Neural cell (in vitro differentiated cells): ENCODE measurements at regions not wholly inside any gene's neighbourhood (a gene's known extent, or its start where the extent isn't known, plus 50 kb on each side); places are given as distances from the start of the nearest gene placed in this dataset.

ENCODE experiments used
- H2AFZ ChIP-seq: fragments of 200-600, 300-800 bp; sonication (generic), shearing (Covaris generic); 2 replicates; pipeline ENCODE4 v1.6.0; 2014; ENCODE audit warnings: low read depth, mild to moderate bottlenecking, antibody characterized with exemption, low read length, moderate library complexity
- H3F3A ChIP-seq: fragments of 200-600 bp; shearing (Covaris generic); 2 replicates; pipeline ENCODE4 v1.6.1; 2016; ENCODE audit warnings: mild to moderate bottlenecking, moderate library complexity, mixed read lengths, antibody characterized with exemption, low read length; ENCODE audit not compliant: insufficient read depth, poor library complexity, severe bottlenecking
- H3K27ac ChIP-seq: fragments of 200-600, 300-800 bp; sonication (generic), shearing (Covaris generic); 2 replicates; pipeline ENCODE4 v1.5.1; 2014; ENCODE audit warnings: mild to moderate bottlenecking, low read length, moderate library complexity
- H3K27me3 ChIP-seq: fragments of 300-800, 200-600 bp; sonication (generic), shearing (Covaris generic); 2 replicates; pipeline ENCODE4 v1.6.0; 2014; ENCODE audit warnings: mild to moderate bottlenecking, low read depth, low read length, moderate library complexity; ENCODE audit not compliant: insufficient read depth
- H3K36me3 ChIP-seq: fragments of 300-800, 200-600 bp; sonication (generic), shearing (Covaris generic); 2 replicates; pipeline ENCODE4 v1.5.1; 2014; ENCODE audit warnings: mild to moderate bottlenecking, antibody characterized with exemption, low read length, moderate library complexity; ENCODE audit not compliant: insufficient read depth
- H3K4me2 ChIP-seq: fragments of 300-800, 200-600 bp; sonication (generic), shearing (Covaris generic); 2 replicates; pipeline ENCODE4 v1.6.0; 2014; ENCODE audit warnings: mild to moderate bottlenecking, low read length
- H3K4me3 ChIP-seq: fragments of 300-800, 200-600 bp; sonication (generic), shearing (Covaris generic); 2 replicates; pipeline ENCODE4 v1.5.1; 2014; ENCODE audit warnings: mild to moderate bottlenecking, low read length, moderate library complexity
- H3K79me2 ChIP-seq: fragments of 200-600 bp; shearing (Covaris generic); replicated peaks from 2 replicates; pipeline ENCODE4 v1.6.0; 2014; ENCODE audit warnings: mild to moderate bottlenecking, low read length, moderate library complexity; ENCODE audit not compliant: insufficient read depth
- H3K9ac ChIP-seq: fragments of 300-800, 200-600 bp; sonication (generic), shearing (Covaris generic); 2 replicates; pipeline ENCODE4 v1.6.1; 2016; ENCODE audit warnings: mild to moderate bottlenecking, low read length, mixed read lengths
- H3K9me2 ChIP-seq: fragments of 200-600 bp; shearing (Covaris generic); 2 replicates; pipeline ENCODE4 v1.6.1; 2016; ENCODE audit warnings: mild to moderate bottlenecking, low read length, mixed read lengths; ENCODE audit not compliant: insufficient read depth
- H3K9me3 ChIP-seq: fragments of 200-600, 300-800 bp; sonication (generic), shearing (Covaris generic); 2 replicates; pipeline ENCODE4 v1.6.1; 2016; ENCODE audit warnings: mild to moderate bottlenecking, mixed run types, low read length, moderate library complexity, mixed read lengths
- H4K20me1 ChIP-seq: fragments of 200-600 bp; shearing (Covaris generic); 2 replicates; pipeline ENCODE4 v1.6.1; 2016; ENCODE audit warnings: mild to moderate bottlenecking, mixed run types; ENCODE audit not compliant: insufficient read depth
- CTCF ChIP-seq: fragments of 450-650 bp; IDR thresholded peaks from 2 replicates; pipeline ENCODE4 v1.5.1; 2014; ENCODE audit warnings: antibody characterized with exemption, mild to moderate bottlenecking, moderate library complexity; ENCODE audit not compliant: poor library complexity, severe bottlenecking
- EP300 ChIP-seq: fragments of 450-650 bp; conservative IDR thresholded peaks from 2 replicates; pipeline ENCODE4 v1.6.1; 2014; ENCODE audit warnings: antibody characterized with exemption, mild to moderate bottlenecking, moderate library complexity; ENCODE audit not compliant: poor library complexity, severe bottlenecking
- EZH2 ChIP-seq: fragments of 200-600, 300-800 bp; shearing (Covaris generic), sonication (generic); IDR thresholded peaks from 2 replicates; pipeline ENCODE4 v1.6.1; 2014; ENCODE audit warnings: antibody characterized with exemption, low read length, borderline replicate concordance, mild to moderate bottlenecking; ENCODE audit not compliant: insufficient read depth, poor library complexity, severe bottlenecking
- MXI1 ChIP-seq: fragments of 450-650 bp; conservative IDR thresholded peaks from 2 replicates; pipeline ENCODE4 v1.6.1; 2014; ENCODE audit warnings: antibody characterized with exemption, mild to moderate bottlenecking; ENCODE audit not compliant: poor library complexity, severe bottlenecking
- POLR2AphosphoS5 ChIP-seq: IDR thresholded peaks from 2 replicates; pipeline ENCODE4 v1.6.1; 2012
- RAD21 ChIP-seq: fragments of 450-650 bp; conservative IDR thresholded peaks from 2 replicates; pipeline ENCODE4 v1.6.1; 2014; ENCODE audit warnings: antibody characterized with exemption, mild to moderate bottlenecking, moderate library complexity
- REST ChIP-seq: IDR thresholded peaks from 2 replicates; pipeline ENCODE4 v1.6.1; 2012; ENCODE audit warnings: borderline replicate concordance
- SMC3 ChIP-seq: fragments of 450-650 bp; conservative IDR thresholded peaks from 2 replicates; pipeline ENCODE4 v1.6.1; 2014; ENCODE audit warnings: antibody characterized with exemption, mild to moderate bottlenecking, moderate library complexity; ENCODE audit not compliant: poor library complexity
- TAF1 ChIP-seq: IDR thresholded peaks from 2 replicates; pipeline ENCODE4 v1.6.1; 2012; ENCODE audit warnings: low read depth

GRCh38 chr4:104235967-104236366 is 258.7 kb downstream of the CXXC4 start:
- H4K20me1 ChIP-seq, result no peaks in the 10 kb centered on the region
- no peak overlapping the region for H3K4me3 ChIP-seq
- no peaks in the 10 kb centered on the region for H3K36me3 ChIP-seq
- H3F3A ChIP-seq, result no peaks in the 10 kb centered on the region
- no peak overlapping the region for H3K9ac ChIP-seq
- no peak overlapping the region for H2AFZ ChIP-seq
- H3K9me3 ChIP-seq, result no peaks in the 10 kb centered on the region
- no peaks in the 10 kb centered on the region for H3K79me2 ChIP-seq
- no peak overlapping the region for H3K4me2 ChIP-seq
- peak; percentile 14 for TF ChIP-seq SMC3
- TF ChIP-seq RAD21, result peak; percentile 20
- TF ChIP-seq EZH2, result no peak
- TF ChIP-seq REST, result no peak
- peak; percentile 58 for TF ChIP-seq POLR2AphosphoS5
- TF ChIP-seq EP300, result peak; percentile 29
- TF ChIP-seq MXI1, result no peak
- no peak for TF ChIP-seq TAF1
- H3K9me2 ChIP-seq, result no peaks in the 10 kb centered on the region
- H3K27me3 ChIP-seq, result no peaks in the 10 kb centered on the region
- peak overlapping the region; percentile 21 for H3K27ac ChIP-seq

- Histone ChIP-seq H3K36me3 (no peaks in the 10 kb centered on the region), H3K9ac (no peak overlapping the region), H3K9me3 (no peaks in the 10 kb centered on the region), H4K20me1 (no peaks in the 10 kb centered on the region), H2AFZ (no peak overlapping the region), H3F3A (no peaks in the 10 kb centered on the region), H3K27me3 (no peaks in the 10 kb centered on the region), H3K4me2 (no peak overlapping the region), H3K27ac (no peak overlapping the region), H3K79me2 (no peaks in the 10 kb centered on the region), H3K4me3 (no peak overlapping the region), H3K9me2 (no peaks in the 10 kb centered on the region)
- TF ChIP-seq TAF1 (no peak), SMC3 (no peak), MXI1 (no peak), CTCF (no peak), EP300 (no peak), REST (no peak), RAD21 (no peak), POLR2AphosphoS5 (no peak), EZH2 (no peak)
Observed at GRCh38 chr4:104217526-104217925, 277.2 kb downstream of the CXXC4 start.
